ENCODE measurements at regions not wholly inside any gene's neighbourhood (a gene's known extent, or its start where the extent isn't known, plus 50 kb on each side); places are given as distances from the start of the nearest gene placed in this dataset.

DNA sequence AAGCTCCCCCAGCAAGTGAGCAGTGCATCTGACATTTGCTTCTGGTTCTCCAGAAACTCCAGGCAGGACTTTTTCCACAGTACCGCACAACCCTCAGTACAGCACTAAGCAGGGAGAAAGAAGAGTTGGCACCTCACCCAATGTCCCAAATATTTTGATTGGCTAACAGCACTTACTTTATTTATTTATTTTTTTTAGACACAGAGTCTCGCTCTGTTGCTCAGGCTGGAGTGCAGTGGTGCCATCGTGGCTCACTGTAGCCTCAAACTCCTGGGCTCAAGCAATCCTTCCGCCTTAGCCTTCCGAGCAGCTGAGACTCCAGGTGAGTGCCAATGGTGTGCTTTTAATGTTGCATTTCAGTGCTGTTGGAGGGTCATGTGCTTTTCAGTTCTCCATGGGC, 200.3 kb upstream of the ZMIZ1 start:
- DNase-seq: no peak

DNA sequence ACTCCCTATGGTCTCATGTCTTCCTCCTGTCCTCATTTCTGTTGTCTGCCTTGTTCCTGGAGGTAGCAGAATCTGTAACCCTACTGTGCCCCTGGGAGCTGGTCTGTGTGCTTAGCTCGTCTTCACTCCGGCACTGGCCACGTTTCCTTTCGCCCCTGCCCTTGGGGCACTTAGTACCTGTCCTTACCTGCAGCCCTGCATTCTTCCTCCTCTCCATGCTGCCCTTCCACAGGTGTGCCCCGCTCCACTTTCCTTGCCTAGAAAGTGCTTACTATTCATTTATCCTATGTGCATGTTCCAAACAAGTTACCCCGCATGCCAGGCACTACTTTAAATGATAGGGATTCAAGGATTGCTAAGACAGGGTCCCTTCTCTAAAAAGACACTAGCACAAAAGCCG, 199.9 kb upstream of the ZMIZ1 start:
- DNase-seq: no peak

GRCh38 chr10:78869508-78870454, 199.0 kb upstream of the ZMIZ1 start:
- no peak for DNase-seq

DNA sequence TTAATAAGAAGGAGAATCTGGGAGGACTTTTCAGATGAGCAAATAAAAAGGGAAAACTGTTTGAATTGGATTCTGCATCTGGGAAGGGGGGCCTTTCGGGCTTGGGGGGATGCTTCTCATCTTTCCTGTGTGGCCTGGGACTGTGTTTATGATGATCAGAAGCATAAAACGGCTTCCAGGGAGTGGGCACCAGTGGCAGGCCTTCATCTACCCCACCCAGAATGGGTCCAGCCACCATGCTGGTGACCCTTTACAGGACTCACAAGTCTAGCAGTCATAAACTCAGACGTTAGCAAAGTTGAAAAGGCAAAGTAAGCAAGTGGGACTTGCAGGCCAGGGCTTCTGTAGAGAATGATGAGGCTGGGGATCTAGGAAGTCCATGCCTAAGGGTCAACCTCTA, 198.3 kb upstream of the ZMIZ1 start:
- DNase-seq: no peak

- no peak for DNase-seq
These were observed 197.0 kb upstream of the ZMIZ1 start for GRCh38 chr10:78871796-78872195.

DNA sequence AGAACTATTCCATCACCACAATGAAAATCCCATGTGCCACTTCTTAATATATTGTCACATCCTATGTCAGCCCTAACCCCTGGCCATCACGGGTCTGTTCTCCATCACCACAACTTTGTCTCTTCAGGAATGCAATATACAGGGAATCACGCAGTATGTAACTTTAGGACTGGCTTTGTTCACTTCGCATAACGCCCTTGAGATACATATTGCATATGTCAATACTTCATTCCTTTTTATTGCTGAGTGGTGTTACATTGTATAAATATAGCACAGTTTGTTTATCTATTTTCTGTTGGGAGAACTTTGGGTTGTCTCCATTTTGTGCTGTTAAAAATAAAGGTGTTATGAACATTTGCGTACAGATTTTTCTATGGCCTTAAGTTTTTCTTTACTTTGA, 195.4 kb upstream of the ZMIZ1 start:
- DNase-seq: no peak

- no peak for DNase-seq
These were observed 193.4 kb upstream of the ZMIZ1 start for GRCh38 chr10:78875331-78875877.

GRCh38 chr10:78875932-78876331, 192.8 kb upstream of the ZMIZ1 start:
- no peak for DNase-seq

DNA sequence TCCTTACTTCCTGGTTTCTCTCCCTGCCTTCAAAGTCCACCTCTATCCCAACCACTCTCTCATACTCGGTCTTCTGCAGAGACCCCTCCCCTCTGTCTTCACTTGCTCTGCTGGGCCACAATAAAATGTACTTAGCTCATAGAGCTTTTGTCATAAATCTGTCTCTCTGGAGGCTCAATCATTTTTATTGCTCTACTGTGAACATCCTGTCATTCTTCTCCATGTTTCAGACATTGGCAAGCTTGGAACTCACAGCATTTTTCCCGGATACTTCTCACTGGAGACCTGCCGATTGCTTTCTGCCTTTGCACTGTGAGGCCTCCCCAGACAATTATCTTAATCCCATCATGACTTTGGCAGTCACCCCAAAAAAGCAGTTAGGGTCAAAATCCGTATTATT, 192.3 kb upstream of the ZMIZ1 start:
- DNase-seq: no peak

DNA sequence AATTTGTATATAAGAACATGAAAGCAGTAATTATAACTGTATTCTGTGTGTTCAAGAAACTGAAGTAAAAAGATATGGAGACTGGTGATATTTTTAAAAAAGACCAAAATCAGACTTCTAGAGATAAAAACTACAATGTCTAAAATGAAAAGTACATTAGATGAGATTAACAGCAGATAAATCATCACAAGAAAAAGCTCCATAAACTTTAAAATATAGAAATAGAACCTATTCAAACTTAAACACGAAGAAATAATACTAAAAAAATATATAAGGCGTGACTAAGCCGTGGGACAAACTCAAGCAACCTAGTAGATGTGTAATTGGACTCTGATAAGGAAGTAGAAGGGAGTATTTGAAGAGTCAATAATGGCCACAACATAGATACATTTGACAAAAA, 189.1 kb upstream of the ZMIZ1 start:
- no peak for DNase-seq

GRCh38 chr10:78886129-78886528, 182.6 kb upstream of the ZMIZ1 start:
- no peak for DNase-seq

GRCh38 chr10:78889536-78890063, 179.2 kb upstream of the ZMIZ1 start:
- no peak for DNase-seq

DNA sequence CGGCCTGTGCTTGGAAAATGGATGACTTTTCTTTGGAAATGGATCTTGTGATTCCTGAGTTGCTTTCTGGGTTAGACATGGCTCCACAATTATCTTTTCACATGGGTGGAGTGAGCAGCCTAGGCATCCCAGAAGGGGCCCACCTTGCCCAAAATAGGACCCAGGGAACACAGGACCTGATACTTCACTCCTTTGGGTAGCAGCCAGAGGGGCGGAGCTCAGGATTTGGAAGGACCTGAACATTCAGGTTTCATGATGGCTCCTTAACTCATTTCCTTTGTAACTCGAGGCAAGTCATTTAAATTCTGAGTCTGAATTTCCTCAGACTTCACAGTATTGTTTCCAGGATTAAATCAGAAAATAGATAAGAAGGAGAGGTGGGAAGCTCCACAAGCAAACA, 178.3 kb upstream of the ZMIZ1 start:
- DNase-seq: no peak

DNA sequence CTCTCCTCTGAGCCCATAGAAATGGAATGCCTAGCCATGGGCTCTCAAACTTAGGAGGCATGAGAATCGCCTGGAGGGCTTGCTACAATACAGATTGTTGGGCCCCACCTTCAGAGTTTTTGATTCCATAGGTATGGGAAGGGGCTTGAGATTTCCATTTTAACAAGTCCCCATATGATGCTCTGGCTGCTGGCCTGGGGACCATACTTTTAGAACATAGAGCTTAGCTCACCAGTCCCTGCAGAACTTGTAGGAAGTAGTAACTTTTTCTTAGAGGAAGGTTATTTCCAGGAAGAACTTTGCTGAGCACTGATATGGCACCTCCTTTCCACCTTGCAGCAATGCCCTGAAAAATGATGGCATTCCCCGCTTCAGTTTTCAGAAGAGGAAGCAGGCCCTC, 177.0 kb upstream of the ZMIZ1 start:
- DNase-seq: no peak

- DNase-seq: no peak
These were observed 176.2 kb upstream of the ZMIZ1 start for GRCh38 chr10:78892338-78893176.

DNA sequence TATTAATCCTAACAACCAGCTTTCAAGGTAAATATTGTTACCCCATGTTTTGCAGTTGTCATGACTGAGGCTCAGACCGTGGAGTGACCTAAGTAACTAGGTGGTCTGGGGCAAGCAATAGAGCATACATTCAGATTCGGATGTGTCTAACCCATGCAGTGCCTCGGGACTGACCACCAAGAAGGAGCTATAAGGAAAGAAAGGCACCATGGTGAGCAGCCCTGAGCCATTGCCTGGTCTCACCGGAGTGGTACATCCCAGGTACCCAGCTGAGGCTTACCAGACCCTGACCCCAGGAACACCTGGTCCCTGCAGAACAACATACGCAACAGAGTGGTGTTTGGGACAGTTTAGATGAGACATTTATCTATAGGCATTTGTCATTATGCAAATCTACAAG, 175.5 kb upstream of the ZMIZ1 start:
- DNase-seq: no peak

DNA sequence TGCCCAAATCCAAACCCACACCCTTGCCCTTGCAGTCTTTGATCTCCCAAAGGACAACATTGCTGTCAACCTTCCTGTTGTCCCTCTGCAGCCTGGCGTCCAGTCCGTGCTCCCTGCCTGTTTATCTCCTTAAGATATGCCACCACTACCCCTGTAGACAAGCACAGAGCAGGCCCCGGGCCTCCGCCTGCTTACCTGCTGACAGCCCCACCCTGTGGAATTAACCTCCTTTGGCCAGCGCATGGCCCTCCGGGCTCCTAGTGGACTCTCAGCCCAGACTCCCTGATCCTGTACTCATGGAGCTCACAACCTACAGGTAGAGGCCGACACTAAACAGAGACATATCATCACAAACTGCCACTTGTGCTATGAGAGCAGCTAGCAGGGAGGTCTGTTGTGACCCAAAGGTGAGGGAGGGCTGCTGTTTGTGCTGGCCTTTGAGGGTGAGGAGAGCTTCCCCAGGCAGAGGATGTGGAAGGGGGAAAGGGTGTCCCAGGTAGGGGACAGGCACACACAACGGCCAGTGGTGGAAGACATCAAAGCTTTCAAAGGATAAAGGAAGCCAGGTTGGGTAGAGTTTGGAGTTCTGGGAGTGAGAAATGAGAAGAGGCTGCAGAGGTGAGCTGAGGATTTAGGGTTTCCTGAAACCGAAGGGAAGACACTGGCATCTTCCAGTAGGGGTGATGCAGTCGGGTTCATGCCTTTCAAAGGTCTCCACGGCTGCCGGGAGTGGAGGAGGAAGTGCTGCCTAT, 174.5 kb upstream of the ZMIZ1 start:
- no peak for DNase-seq

- DNase-seq: no peak
These were observed 173.9 kb upstream of the ZMIZ1 start for GRCh38 chr10:78894841-78895195.

GRCh38 chr10:78895469-78895868, 173.3 kb upstream of the ZMIZ1 start:
- no peak for DNase-seq

DNA sequence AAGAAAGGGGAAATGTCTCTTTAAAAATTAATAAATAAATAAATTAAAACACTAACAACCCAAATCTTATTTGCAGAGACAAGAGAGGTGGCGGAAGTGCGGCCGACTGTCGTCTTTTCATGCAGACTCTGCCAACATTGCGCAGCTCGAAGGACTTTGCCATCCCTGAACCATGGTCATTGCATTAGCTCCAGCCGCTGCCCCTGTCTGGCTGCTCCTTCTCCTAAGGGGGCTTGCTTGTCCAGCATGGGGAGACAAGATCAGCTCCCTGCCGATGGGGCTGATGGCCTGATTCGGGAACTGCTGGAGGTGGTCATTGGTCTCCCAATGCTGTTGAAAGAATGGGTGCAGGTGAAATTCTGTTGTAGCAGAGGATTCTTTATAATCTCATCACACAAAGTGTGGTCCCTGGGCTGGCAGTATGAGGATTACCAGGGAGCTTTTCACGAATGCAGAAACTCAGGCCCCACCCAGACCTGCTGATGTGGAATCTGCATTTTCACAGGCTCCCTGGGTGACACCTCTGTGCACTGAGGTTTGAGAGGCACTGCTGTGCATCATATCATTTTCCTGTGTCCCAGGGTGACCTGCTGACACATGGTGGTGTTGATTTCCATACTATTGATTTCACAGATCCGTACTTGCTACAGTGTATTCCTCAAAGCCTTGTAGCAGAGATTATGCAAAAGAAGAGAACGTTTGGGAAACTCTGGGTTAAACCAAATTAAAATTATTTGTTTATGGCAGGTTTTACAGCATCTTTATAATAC, 172.4 kb upstream of the ZMIZ1 start:
- DNase-seq: no peak

DNA sequence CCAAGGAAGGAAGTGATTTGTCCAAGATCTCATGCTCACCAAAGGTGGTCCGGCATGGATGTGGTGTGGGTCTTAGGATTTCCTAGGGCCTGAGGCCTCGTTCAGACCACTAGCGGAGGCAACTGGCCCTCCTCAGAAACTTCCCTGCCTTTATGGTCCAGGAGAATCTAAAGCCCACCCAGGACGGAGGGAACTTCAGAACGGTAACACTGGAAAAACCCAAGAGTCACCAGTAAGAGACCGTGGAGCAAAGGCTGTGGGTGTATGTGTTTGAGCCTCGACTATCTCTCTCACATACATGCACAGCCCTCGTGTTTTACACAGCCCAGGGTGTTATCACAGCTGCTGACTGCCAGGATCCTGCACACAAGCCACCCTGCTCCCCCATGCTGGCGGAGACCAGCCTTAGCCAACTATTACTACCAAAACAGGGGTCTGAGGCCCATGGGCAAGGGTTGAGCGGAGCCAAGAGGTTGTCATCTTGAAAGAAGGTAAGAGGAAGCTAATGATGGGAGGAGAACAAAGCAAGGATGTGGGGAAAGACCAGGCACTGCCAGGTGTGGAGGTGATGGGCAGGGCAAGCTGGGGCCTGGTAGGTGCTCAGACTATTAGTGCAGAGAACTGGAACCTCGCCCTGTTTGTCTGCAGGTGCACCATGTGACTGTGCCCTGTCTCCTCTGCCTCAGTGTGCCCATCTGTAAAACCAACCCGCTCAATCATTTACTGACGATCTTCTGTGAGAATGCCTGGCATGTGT, 170.2 kb upstream of the ZMIZ1 start:
- DNase-seq: no peak
